ENCODE measurements at regions not wholly inside any gene's neighbourhood (a gene's known extent, or its start where the extent isn't known, plus 50 kb on each side); places are given as distances from the start of the nearest gene placed in this dataset.

- TF ChIP-seq CTCF (IDR thresholded peaks at IDR 0.05) (no peak), POLR2A (IDR thresholded peaks at IDR 0.05) (no peak)
Measured at GRCh38 chr3:4029135-4029534, 229.9 kb downstream of the LRRN1 start.

All from esophagus squamous epithelium (tissue), 4 donors.